HCT116 (cell line): ENCODE measurements at regions not wholly inside any gene's neighbourhood (a gene's known extent, or its start where the extent isn't known, plus 50 kb on each side); places are given as distances from the start of the nearest gene placed in this dataset.

Experiments used
- ATAC-seq: fragments of 200-7000 bp; cut with Tn5 transposase; 2 replicates; pipeline ENCODE4 v1.9.1; 2020; ENCODE audit warnings: mild to moderate bottlenecking, moderate library complexity
- BruUV-seq: library from RNA; stranded (reverse); fragments of 400-500 nt; replicated peaks from 2 replicates; lab custom pipeline; 2021; lab: Mats Ljungman, UMichigan
- CTCF ChIA-PET: fragments of 300-600 bp; sonication (Branson Sonifier 250); formaldehyde crosslinking; loops from one replicate; lab custom pipeline; 2021; ENCODE audit warnings: antibody characterized with exemption; lab: Charles Lee
- POLR2A ChIA-PET: fragments of 300-600, 350-600 bp; sonication (Branson Sonifier 250); formaldehyde crosslinking; loops from one replicate; lab custom pipeline; 2021; ENCODE audit warnings: antibody characterized with exemption; lab: Charles Lee
- RAD21 ChIA-PET, 2 experiments: fragments of 300-600 bp; sonication (Branson Sonifier 250); formaldehyde crosslinking; loops; one replicate each; lab custom pipeline; 2023; ENCODE audit warnings: low total read pairs in 2 of 2; ENCODE audit not compliant: uncharacterized antibody in 2 of 2, unreplicated experiment in 2 of 2, low non-redundant PET in 1 of 2; lab: Charles Lee
- DNase-seq: peaks from one replicate; pipeline ENCODE4 v3.0.0-alpha.2; 2010; ENCODE audit warnings: low read depth, low spot score
- H2AFZ ChIP-seq: fragments of 200-600 bp; shearing (Covaris generic), sonication (generic); 2 replicates; pipeline ENCODE4 v1.6.1; 2017; ENCODE audit warnings: low read depth, mixed run types, mixed read lengths, antibody characterized with exemption, low read length; ENCODE audit not compliant: poor library complexity, severe bottlenecking
- H3K27ac ChIP-seq: 2 replicates; pipeline ENCODE4 v1.5.1; 2012; ENCODE audit warnings: low read depth, low read length
- H3K27me3 ChIP-seq: fragments of 200-600 bp; sonication (generic); 2 replicates; pipeline ENCODE4 v1.6.1; 2016; ENCODE audit warnings: mixed run types, low read length, mixed read lengths; ENCODE audit not compliant: insufficient read depth
- H3K36me3 ChIP-seq, 2 experiments: fragments of 200-500 bp in 1 of 2; fragments of 200-600 bp in 1 of 2; sonication (Bioruptor generic) in 1 of 2; sonication (generic) in 1 of 2; 2 replicates each; pipeline versions ENCODE4 v1.5.1 to v1.6.1; 2014 to 2016; ENCODE audit warnings: low read length in 2 of 2, inconsistent platforms in 1 of 2, mixed read lengths in 1 of 2, mixed run types in 1 of 2; ENCODE audit not compliant: insufficient read depth in 2 of 2, control insufficient read depth in 1 of 2
- H3K4me1 ChIP-seq, 2 experiments: fragments of 200-600 bp in 1 of 2; sonication (generic) in 1 of 2; 2 replicates each; pipeline versions ENCODE4 v1.5.1 to v1.6.1; 2012 to 2017; ENCODE audit warnings: low read length in 2 of 2, inconsistent platforms in 1 of 2, mild to moderate bottlenecking in 1 of 2, mixed read lengths in 1 of 2, mixed run types in 1 of 2, moderate library complexity in 1 of 2; ENCODE audit not compliant: insufficient read depth in 2 of 2, control insufficient read depth in 1 of 2
- H3K4me2 ChIP-seq: fragments of 200-600 bp; sonication (generic); 2 replicates; pipeline ENCODE4 v1.6.1; 2017; ENCODE audit warnings: mixed run types, low read length, mixed read lengths
- H3K4me3 ChIP-seq, 2 experiments: fragments of 200-600 bp in 1 of 2; sonication (generic) in 1 of 2; replicated peaks in 1 of 2; 2 replicates each; pipeline ENCODE4 v1.5.1; 2011 to 2016; ENCODE audit warnings: low read length in 2 of 2, control low read depth in 1 of 2, low read depth in 1 of 2, mild to moderate bottlenecking in 1 of 2, mixed read lengths in 1 of 2, mixed run types in 1 of 2
- H3K79me2 ChIP-seq: fragments of 200-600 bp; sonication (generic); 2 replicates; pipeline ENCODE4 v1.6.1; 2017; ENCODE audit warnings: mild to moderate bottlenecking, mixed run types, low read length, moderate library complexity, mixed read lengths; ENCODE audit not compliant: insufficient read depth
- H3K9ac ChIP-seq: fragments of 200-600 bp; sonication (generic); 2 replicates; pipeline ENCODE4 v1.6.1; 2016; ENCODE audit warnings: low read length, mixed read lengths
- H3K9me2 ChIP-seq: fragments of 200-600 bp; sonication (generic), shearing (Covaris generic); 2 replicates; pipeline ENCODE4 v1.6.1; 2017; ENCODE audit warnings: mixed run types, mild to moderate bottlenecking, moderate library complexity; ENCODE audit not compliant: insufficient read depth
- H3K9me3 ChIP-seq, 2 experiments: fragments of 200-500 bp in 1 of 2; fragments of 200-600 bp in 1 of 2; sonication (Bioruptor generic) in 1 of 2; sonication (generic) in 1 of 2; 2 replicates each; pipeline ENCODE4 v1.6.1; 2014 to 2017; ENCODE audit warnings: low read length in 2 of 2, mixed read lengths in 2 of 2, inconsistent platforms in 1 of 2, low read depth in 1 of 2, mild to moderate bottlenecking in 1 of 2, mixed run types in 1 of 2, moderate library complexity in 1 of 2; ENCODE audit not compliant: control insufficient read depth in 1 of 2, insufficient read depth in 1 of 2
- H4K20me1 ChIP-seq: fragments of 200-600 bp; sonication (generic), shearing (Covaris generic); 2 replicates; pipeline ENCODE4 v1.6.1; 2017; ENCODE audit warnings: mixed run types, mild to moderate bottlenecking, moderate library complexity; ENCODE audit not compliant: insufficient read depth
- CBX3 ChIP-seq: IDR thresholded peaks from 2 replicates; pipeline ENCODE4 v1.6.1; 2012; ENCODE audit warnings: low read depth
- CEBPB ChIP-seq: IDR thresholded peaks from 2 replicates; pipeline ENCODE4 v1.6.1; 2012; ENCODE audit warnings: low read depth
- EGR1 ChIP-seq: IDR thresholded peaks from 2 replicates; pipeline ENCODE4 v1.6.1; 2012; ENCODE audit warnings: low read depth
- EZH2 ChIP-seq: fragments of 200-600 bp; sonication (generic); IDR thresholded peaks from 2 replicates; pipeline ENCODE4 v1.6.1; 2017; ENCODE audit warnings: antibody characterized with exemption, mixed run types
- EZH2phosphoT487 ChIP-seq: fragments of 200-600 bp; IDR thresholded peaks from 2 replicates; pipeline ENCODE4 v1.6.1; 2018; ENCODE audit warnings: antibody characterized with exemption, borderline replicate concordance
- FOSL1 ChIP-seq: IDR thresholded peaks from 2 replicates; pipeline ENCODE4 v1.6.1; 2012; ENCODE audit warnings: low read depth
- POLR2AphosphoS5 ChIP-seq: IDR thresholded peaks from 2 replicates; pipeline ENCODE4 v1.6.1; 2011; ENCODE audit warnings: mild to moderate bottlenecking, low read depth, low read length, moderate library complexity
- RAD21 ChIP-seq: IDR thresholded peaks from 2 replicates; pipeline ENCODE4 v1.6.1; 2012; ENCODE audit warnings: low read depth, mild to moderate bottlenecking
- SIN3A ChIP-seq: IDR thresholded peaks from 2 replicates; pipeline ENCODE4 v1.6.1; 2012; ENCODE audit warnings: low read depth
- SP1 ChIP-seq: IDR thresholded peaks from 2 replicates; pipeline ENCODE4 v1.6.1; 2012; ENCODE audit warnings: low read depth
- SRF ChIP-seq: IDR thresholded peaks from 2 replicates; pipeline ENCODE4 v1.6.1; 2012; ENCODE audit warnings: low read depth
- TCF7L2 ChIP-seq: IDR thresholded peaks from 2 replicates; pipeline ENCODE4 v1.7.0; 2011; ENCODE audit warnings: borderline replicate concordance, inconsistent platforms; ENCODE audit not compliant: insufficient read depth, insufficient read length; ENCODE audit errors: extremely low read depth
- YY1 ChIP-seq: IDR thresholded peaks from 2 replicates; pipeline ENCODE4 v1.6.1; 2011; ENCODE audit warnings: low read length, low read depth, moderate library complexity, mild to moderate bottlenecking; ENCODE audit not compliant: insufficient replicate concordance; ENCODE audit errors: extremely low read depth
- ZFX ChIP-seq: fragments of 450-650 bp; IDR thresholded peaks from 2 replicates; pipeline ENCODE4 v1.6.1; 2017
- ZNF274 ChIP-seq: fragments of 200-500 bp; sonication (Bioruptor generic); IDR thresholded peaks from 2 replicates; pipeline ENCODE4 v1.6.1; 2014; ENCODE audit warnings: mild to moderate bottlenecking, low read depth, low read length, inconsistent platforms
- intact Hi-C: fragments of 100-400 bp; cut with micrococcal nuclease; formaldehyde crosslinking; loops from 2 replicates; pipeline ENCODE4 v1.10.0; 2022
- TF ChIP-seq, protein P1 (sequence below), 3 experiments: fragments of 200-600 bp in 1 of 3; sonication (generic) in 1 of 3; IDR thresholded peaks in 2 of 3; conservative IDR thresholded peaks in 1 of 3; 2 replicates each; pipeline ENCODE4 v1.5.1; 2012 to 2017; ENCODE audit warnings: low read depth in 2 of 3, low read length in 2 of 3, antibody characterized with exemption in 1 of 3, borderline replicate concordance in 1 of 3, control low read depth in 1 of 3, mild to moderate bottlenecking in 1 of 3, mixed read lengths in 1 of 3, mixed run types in 1 of 3, moderate library complexity in 1 of 3; ENCODE audit not compliant: insufficient read depth in 1 of 3
- TF ChIP-seq, protein P2 (sequence below): IDR thresholded peaks from 2 replicates; pipeline ENCODE4 v1.6.1; 2011; ENCODE audit warnings: mild to moderate bottlenecking, low read length, moderate library complexity; ENCODE audit not compliant: insufficient replicate concordance; ENCODE audit errors: extremely low read depth
- TF ChIP-seq, protein P3 (sequence below): IDR thresholded peaks from 2 replicates; pipeline ENCODE4 v1.6.1; 2012
- TF ChIP-seq, protein P4 (sequence below): IDR thresholded peaks from 2 replicates; pipeline ENCODE4 v1.6.1; 2012
- TF ChIP-seq, protein P5 (sequence below): IDR thresholded peaks from 2 replicates; pipeline ENCODE4 v1.6.1; 2012; ENCODE audit warnings: low read depth

DNA sequence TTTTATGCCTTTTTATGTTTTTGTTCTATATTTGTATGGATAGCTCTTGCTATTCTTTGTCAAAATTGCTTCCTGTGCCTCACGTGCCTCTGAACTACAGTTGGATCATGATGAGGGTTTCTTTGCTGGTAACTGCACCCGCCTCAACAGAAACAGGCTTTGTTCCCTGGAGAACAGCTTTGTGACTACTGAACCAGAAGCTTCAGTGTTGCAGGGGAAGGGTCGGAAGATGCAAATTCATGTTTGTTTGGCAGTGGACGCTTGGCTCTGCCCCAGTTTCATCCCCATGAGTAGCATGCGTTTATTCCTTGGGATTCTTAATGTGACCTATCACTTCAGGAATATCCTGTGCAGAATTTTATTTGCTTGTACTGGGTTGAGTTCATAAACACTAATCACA lies 959.1 kb upstream of the WWC1 start:
- intact Hi-C loops, result no loop called here
- no peak for DNase-seq
- Histone ChIP-seq H3K9me2 (no peaks in the 10 kb centered on the region), H4K20me1 (no peaks in the 10 kb centered on the region), H3K27me3 (no peaks in the 10 kb centered on the region), H3K4me2 (no peak overlapping the region), H2AFZ (no peak overlapping the region), H3K9me3 (peaks cover 0 to 6% of the 10 kb centered on the region in 2 experiments; a peak in 2 of 4 replicates), H3K9ac (no peak overlapping the region), H3K36me3 (no peaks in the 10 kb centered on the region), H3K4me1 (no peaks in the 10 kb centered on the region), H3K4me3 (no peak overlapping the region), H3K79me2 (no peaks in the 10 kb centered on the region), H3K27ac (no peak overlapping the region)
- TF ChIP-seq SIN3A, result no peak
- TF ChIP-seq YY1, result no peak
- TF ChIP-seq, protein P1, sequence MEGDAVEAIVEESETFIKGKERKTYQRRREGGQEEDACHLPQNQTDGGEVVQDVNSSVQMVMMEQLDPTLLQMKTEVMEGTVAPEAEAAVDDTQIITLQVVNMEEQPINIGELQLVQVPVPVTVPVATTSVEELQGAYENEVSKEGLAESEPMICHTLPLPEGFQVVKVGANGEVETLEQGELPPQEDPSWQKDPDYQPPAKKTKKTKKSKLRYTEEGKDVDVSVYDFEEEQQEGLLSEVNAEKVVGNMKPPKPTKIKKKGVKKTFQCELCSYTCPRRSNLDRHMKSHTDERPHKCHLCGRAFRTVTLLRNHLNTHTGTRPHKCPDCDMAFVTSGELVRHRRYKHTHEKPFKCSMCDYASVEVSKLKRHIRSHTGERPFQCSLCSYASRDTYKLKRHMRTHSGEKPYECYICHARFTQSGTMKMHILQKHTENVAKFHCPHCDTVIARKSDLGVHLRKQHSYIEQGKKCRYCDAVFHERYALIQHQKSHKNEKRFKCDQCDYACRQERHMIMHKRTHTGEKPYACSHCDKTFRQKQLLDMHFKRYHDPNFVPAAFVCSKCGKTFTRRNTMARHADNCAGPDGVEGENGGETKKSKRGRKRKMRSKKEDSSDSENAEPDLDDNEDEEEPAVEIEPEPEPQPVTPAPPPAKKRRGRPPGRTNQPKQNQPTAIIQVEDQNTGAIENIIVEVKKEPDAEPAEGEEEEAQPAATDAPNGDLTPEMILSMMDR (IDR thresholded peaks at IDR 0.05 in 2 of 3, conservative IDR thresholded peaks at IDR 0.05 in 1 of 3; ENCODE audit: borderline replicate concordance in 1 of 3, insufficient read depth in 1 of 3, low read depth in 2 of 3, low read length in 2 of 3), result no peak
- TF ChIP-seq FOSL1, result no peak
- TF ChIP-seq, protein P2, sequence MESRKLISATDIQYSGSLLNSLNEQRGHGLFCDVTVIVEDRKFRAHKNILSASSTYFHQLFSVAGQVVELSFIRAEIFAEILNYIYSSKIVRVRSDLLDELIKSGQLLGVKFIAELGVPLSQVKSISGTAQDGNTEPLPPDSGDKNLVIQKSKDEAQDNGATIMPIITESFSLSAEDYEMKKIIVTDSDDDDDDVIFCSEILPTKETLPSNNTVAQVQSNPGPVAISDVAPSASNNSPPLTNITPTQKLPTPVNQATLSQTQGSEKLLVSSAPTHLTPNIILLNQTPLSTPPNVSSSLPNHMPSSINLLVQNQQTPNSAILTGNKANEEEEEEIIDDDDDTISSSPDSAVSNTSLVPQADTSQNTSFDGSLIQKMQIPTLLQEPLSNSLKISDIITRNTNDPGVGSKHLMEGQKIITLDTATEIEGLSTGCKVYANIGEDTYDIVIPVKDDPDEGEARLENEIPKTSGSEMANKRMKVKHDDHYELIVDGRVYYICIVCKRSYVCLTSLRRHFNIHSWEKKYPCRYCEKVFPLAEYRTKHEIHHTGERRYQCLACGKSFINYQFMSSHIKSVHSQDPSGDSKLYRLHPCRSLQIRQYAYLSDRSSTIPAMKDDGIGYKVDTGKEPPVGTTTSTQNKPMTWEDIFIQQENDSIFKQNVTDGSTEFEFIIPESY, result no peak
- no peak for TF ChIP-seq ZFX
- TF ChIP-seq EZH2, result no peak
- TF ChIP-seq SP1, result no peak
- TF ChIP-seq CEBPB, result no peak
- no peak for TF ChIP-seq SRF
- TF ChIP-seq TCF7L2, result no peak
- no peak for TF ChIP-seq ZNF274
- TF ChIP-seq EZH2phosphoT487, result no peak
- no peak for TF ChIP-seq RAD21
- no peak for TF ChIP-seq POLR2AphosphoS5
- TF ChIP-seq, protein P3, sequence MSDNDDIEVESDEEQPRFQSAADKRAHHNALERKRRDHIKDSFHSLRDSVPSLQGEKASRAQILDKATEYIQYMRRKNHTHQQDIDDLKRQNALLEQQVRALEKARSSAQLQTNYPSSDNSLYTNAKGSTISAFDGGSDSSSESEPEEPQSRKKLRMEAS, result no peak
- TF ChIP-seq EGR1, result no peak
- TF ChIP-seq, protein P4, sequence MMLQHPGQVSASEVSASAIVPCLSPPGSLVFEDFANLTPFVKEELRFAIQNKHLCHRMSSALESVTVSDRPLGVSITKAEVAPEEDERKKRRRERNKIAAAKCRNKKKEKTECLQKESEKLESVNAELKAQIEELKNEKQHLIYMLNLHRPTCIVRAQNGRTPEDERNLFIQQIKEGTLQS, result no peak
- TF ChIP-seq, protein P5, sequence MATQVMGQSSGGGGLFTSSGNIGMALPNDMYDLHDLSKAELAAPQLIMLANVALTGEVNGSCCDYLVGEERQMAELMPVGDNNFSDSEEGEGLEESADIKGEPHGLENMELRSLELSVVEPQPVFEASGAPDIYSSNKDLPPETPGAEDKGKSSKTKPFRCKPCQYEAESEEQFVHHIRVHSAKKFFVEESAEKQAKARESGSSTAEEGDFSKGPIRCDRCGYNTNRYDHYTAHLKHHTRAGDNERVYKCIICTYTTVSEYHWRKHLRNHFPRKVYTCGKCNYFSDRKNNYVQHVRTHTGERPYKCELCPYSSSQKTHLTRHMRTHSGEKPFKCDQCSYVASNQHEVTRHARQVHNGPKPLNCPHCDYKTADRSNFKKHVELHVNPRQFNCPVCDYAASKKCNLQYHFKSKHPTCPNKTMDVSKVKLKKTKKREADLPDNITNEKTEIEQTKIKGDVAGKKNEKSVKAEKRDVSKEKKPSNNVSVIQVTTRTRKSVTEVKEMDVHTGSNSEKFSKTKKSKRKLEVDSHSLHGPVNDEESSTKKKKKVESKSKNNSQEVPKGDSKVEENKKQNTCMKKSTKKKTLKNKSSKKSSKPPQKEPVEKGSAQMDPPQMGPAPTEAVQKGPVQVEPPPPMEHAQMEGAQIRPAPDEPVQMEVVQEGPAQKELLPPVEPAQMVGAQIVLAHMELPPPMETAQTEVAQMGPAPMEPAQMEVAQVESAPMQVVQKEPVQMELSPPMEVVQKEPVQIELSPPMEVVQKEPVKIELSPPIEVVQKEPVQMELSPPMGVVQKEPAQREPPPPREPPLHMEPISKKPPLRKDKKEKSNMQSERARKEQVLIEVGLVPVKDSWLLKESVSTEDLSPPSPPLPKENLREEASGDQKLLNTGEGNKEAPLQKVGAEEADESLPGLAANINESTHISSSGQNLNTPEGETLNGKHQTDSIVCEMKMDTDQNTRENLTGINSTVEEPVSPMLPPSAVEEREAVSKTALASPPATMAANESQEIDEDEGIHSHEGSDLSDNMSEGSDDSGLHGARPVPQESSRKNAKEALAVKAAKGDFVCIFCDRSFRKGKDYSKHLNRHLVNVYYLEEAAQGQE, result no peak
- TF ChIP-seq CBX3, result no peak
- no peak for ATAC-seq
- ChIA-PET RAD21 (no interaction called here), CTCF (no interaction called here), POLR2A (no interaction called here)
- BruUV-seq, result no TSS peak
